Neural progenitor cell (in vitro differentiated cells): ENCODE measurements at regions not wholly inside any gene's neighbourhood (a gene's known extent, or its start where the extent isn't known, plus 50 kb on each side); places are given as distances from the start of the nearest gene placed in this dataset.

Experiments used
- CTCF ChIP-seq: fragments of 200-600 bp; sonication (generic); IDR thresholded peaks from 2 replicates; pipeline ENCODE4 v1.5.1; 2017; ENCODE audit warnings: antibody characterized with exemption, mild to moderate bottlenecking
- EZH2 ChIP-seq: fragments of 200-600 bp; sonication (generic); IDR thresholded peaks from 2 replicates; pipeline ENCODE4 v1.6.1; 2017; ENCODE audit warnings: antibody characterized with exemption, mild to moderate bottlenecking, moderate library complexity
- EZH2phosphoT487 ChIP-seq: fragments of 200-600 bp; sonication (generic); IDR thresholded peaks from 2 replicates; pipeline ENCODE4 v1.6.1; 2017; ENCODE audit warnings: antibody characterized with exemption

- TF ChIP-seq CTCF (no peak), EZH2 (no peak), EZH2phosphoT487 (no peak)
These were observed 126.5 kb downstream of the GPAM start for GRCh38 chr10:112057072-112057471.
